NOMO-1 (cell line): ENCODE measurements at regions not wholly inside any gene's neighbourhood (a gene's known extent, or its start where the extent isn't known, plus 50 kb on each side); places are given as distances from the start of the nearest gene placed in this dataset.

Experiments used
- DNase-seq, 2 experiments: peaks; one replicate each; lab custom pipeline; 2025; ENCODE audit not compliant: unreplicated experiment in 2 of 2; lab: John Stamatoyannopoulos, UW

- no peak for DNase-seq
Measured at GRCh38 chr1:48057249-48057648, 60.1 kb upstream of the TRABD2B start.

GRCh38 chr1:48055876-48056764 lies 58.9 kb upstream of the TRABD2B start:
- DNase-seq, result no peak

GRCh38 chr1:48054232-48054631 lies 57.0 kb upstream of the TRABD2B start:
- DNase-seq, result no peak

GRCh38 chr1:48052923-48053291 lies 55.7 kb upstream of the TRABD2B start:
- no peak for DNase-seq

GRCh38 chr1:48051466-48052126 lies 54.4 kb upstream of the TRABD2B start:
- DNase-seq, result no peak

- no peak for DNase-seq
Measured at GRCh38 chr1:48049823-48050535, 52.8 kb upstream of the TRABD2B start.

GRCh38 chr1:48048980-48049379 lies 51.8 kb upstream of the TRABD2B start:
- DNase-seq, result no peak

- DNase-seq, result no peak
Measured at GRCh38 chr1:48048064-48048463, 50.9 kb upstream of the TRABD2B start.

GRCh38 chr1:48047116-48047515 lies 49.9 kb upstream of the TRABD2B start:
- DNase-seq, result no peak
